ENCODE measurements at regions not wholly inside any gene's neighbourhood (a gene's known extent, or its start where the extent isn't known, plus 50 kb on each side); places are given as distances from the start of the nearest gene placed in this dataset.
"Not testable (repeated sequence)": the region's sequence is repeated elsewhere in the genome, so short reads cannot be mapped to it uniquely, and the experiment has no call there.

DNA sequence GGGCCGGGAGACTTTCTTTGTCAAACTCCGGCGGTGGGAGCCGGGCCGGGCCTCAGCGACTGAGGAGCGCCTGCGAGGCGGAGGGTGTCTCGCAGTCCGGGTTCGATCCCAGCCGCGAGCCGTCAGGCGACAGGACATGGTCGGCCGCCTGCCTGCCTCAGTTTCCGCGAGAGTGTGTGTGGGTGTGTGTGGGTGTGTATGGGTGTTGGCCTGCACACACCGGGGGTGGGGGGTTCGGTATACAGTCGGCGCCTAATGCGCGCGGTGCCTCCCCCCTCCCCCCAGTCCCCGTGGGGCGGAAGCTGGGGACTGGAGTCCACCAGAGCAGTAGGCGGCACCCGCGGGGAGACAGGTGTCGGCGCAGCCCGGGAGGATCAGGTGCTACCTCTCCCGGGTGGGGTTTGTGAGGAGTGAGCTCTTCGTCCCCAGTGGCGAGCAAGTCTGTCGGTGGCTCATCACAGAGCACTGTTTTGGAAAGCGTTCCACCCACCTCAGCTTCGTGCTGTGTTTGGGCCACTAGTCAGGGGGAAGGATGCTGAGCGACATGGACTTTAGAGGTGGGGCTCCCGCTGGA is 246.3 kb downstream of the GOLGA6L6 start:
- POLR2A ChIA-PET, result no interaction called here

DNA sequence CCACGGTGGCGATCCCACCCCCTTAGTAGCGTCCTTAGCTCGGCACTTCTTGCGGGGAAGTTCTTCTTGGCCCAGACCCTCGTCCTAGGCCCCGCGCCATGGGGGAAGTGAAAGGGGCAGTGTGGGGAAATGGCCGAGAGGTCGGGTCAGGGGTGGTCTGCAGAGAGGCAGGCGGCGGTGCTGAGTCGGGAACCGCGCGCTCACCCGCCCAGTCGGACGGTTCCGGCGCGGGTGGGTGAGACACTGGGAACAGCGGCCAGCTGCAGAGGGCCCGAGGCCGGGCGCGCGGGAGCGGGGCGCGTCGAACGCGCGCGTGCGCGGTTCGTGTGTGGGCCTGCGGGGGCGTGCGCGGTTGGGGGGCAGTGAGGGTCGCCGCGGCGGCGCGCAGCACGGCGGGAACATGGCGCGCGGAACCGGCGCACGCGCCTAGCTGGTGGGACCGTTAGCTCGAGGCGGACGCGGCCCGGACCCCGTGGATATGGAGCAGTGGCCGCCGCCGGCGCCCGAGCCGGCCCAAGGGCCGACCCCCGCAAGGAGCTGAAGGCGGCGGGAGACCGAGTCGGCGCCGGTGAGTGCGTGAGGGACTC is 246.9 kb downstream of the GOLGA6L6 start:
- Histone ChIP-seq H3K27ac (ENCODE audit: low read length in 2 of 2) (no peak overlapping the region), H3K4me2 (replicated peaks; ENCODE audit: low read depth, low read length, poor library complexity, severe bottlenecking) (no peak overlapping the region), H3K4me3 (ENCODE audit: control extremely low read depth in 1 of 5, extremely low read depth in 1 of 5, insufficient read depth in 1 of 5, low read depth in 2 of 5, low read length in 4 of 5) (no peak overlapping the region), H3K4me1 (ENCODE audit: control insufficient read depth in 2 of 2, insufficient read depth in 2 of 2, low read length in 2 of 2) (no peaks in the 10 kb centered on the region), H3K79me2 (ENCODE audit: control insufficient read depth, insufficient read depth, low read length) (no peaks in the 10 kb centered on the region), H3K36me3 (replicated peaks in 1 of 2; ENCODE audit: control extremely low read depth in 1 of 2, control insufficient read depth in 1 of 2, extremely low read depth in 1 of 2, insufficient read depth in 2 of 2, low read length in 1 of 2) (no peaks in the 10 kb centered on the region), H3K27me3 (replicated peaks in 1 of 4; ENCODE audit: control extremely low read depth in 1 of 4, control insufficient read depth in 3 of 4, insufficient read depth in 4 of 4, low read length in 3 of 4) (no peaks in the 10 kb centered on the region), H3K9ac (ENCODE audit: low read length) (no peak overlapping the region), H2AFZ (ENCODE audit: insufficient read depth, low read depth, low read length, poor library complexity, severe bottlenecking) (no peak overlapping the region), H4K20me1 (ENCODE audit: control insufficient read depth, insufficient read depth, low read length, poor library complexity, severe bottlenecking) (no peaks in the 10 kb centered on the region), H3K9me3 (ENCODE audit: control extremely low read depth in 1 of 3, control insufficient read depth in 2 of 3, insufficient read depth in 1 of 3, low read length in 2 of 3) (peaks cover 0 to 14% (median 0%) of the 10 kb centered on the region in 3 donors)
- DNase-seq, result no peak
- no peaks in the 10 kb centered on the region for H3K9me3 Mint-ChIP-seq (ENCODE audit: insufficient read depth)
- ChIA-PET CTCF (no interaction called here), POLR2A (no interaction called here)
- H3K4me3 Mint-ChIP-seq, result no peak overlapping the region
- intact Hi-C loops (cut with micrococcal nuclease), result no loop called here
- ATAC-seq (ENCODE audit: low read depth), result no peak
- H3K4me1 Mint-ChIP-seq, result no peaks in the 10 kb centered on the region
- H3K27ac Mint-ChIP-seq, result no peak overlapping the region
- no peaks in the 10 kb centered on the region for H3K27me3 Mint-ChIP-seq
- 77% methylated on average over 76 of the region's 80 CpGs for WGBS (ENCODE audit: insufficient coverage)
- no peak for TF ChIP-seq EZH2 (IDR thresholded peaks at IDR 0.05; ENCODE audit: borderline replicate concordance, insufficient read depth, low read depth, low read length, poor library complexity, severe bottlenecking)
- TF ChIP-seq, protein P1, sequence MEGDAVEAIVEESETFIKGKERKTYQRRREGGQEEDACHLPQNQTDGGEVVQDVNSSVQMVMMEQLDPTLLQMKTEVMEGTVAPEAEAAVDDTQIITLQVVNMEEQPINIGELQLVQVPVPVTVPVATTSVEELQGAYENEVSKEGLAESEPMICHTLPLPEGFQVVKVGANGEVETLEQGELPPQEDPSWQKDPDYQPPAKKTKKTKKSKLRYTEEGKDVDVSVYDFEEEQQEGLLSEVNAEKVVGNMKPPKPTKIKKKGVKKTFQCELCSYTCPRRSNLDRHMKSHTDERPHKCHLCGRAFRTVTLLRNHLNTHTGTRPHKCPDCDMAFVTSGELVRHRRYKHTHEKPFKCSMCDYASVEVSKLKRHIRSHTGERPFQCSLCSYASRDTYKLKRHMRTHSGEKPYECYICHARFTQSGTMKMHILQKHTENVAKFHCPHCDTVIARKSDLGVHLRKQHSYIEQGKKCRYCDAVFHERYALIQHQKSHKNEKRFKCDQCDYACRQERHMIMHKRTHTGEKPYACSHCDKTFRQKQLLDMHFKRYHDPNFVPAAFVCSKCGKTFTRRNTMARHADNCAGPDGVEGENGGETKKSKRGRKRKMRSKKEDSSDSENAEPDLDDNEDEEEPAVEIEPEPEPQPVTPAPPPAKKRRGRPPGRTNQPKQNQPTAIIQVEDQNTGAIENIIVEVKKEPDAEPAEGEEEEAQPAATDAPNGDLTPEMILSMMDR (IDR thresholded peaks at IDR 0.05), result no peak

More for the DNA sequence above, 246.3 kb downstream of the GOLGA6L6 start:
- no peaks in the 10 kb centered on the region for H3K27me3 ChIP-seq (replicated peaks in 1 of 4; ENCODE audit: control extremely low read depth in 1 of 4, control insufficient read depth in 3 of 4, insufficient read depth in 4 of 4, low read length in 3 of 4)
- H3K9me3 ChIP-seq (ENCODE audit: control extremely low read depth in 1 of 3, control insufficient read depth in 2 of 3, insufficient read depth in 1 of 3, low read length in 2 of 3), result peaks cover 0 to 16% (median 0%) of the 10 kb centered on the region in 3 donors
- no peaks in the 10 kb centered on the region for H3K9me3 Mint-ChIP-seq (ENCODE audit: insufficient read depth)
- ATAC-seq (ENCODE audit: low read depth) (no peak), DNase-seq (no peak)
- H3K27me3 Mint-ChIP-seq, result no peaks in the 10 kb centered on the region
- H3K27ac Mint-ChIP-seq, result no peak overlapping the region
- H3K4me3 ChIP-seq (ENCODE audit: control extremely low read depth in 1 of 5, extremely low read depth in 1 of 5, insufficient read depth in 1 of 5, low read depth in 2 of 5, low read length in 4 of 5), result no peak overlapping the region
- H3K79me2 ChIP-seq (ENCODE audit: control insufficient read depth, insufficient read depth, low read length), result no peaks in the 10 kb centered on the region
- WGBS (ENCODE audit: insufficient coverage), result 92% methylated on average over 39 of the region's 43 CpGs
- intact Hi-C loops (cut with micrococcal nuclease), result no loop called here
- H3K9ac ChIP-seq (ENCODE audit: low read length), result no peak overlapping the region
- no peak overlapping the region for H2AFZ ChIP-seq (ENCODE audit: insufficient read depth, low read depth, low read length, poor library complexity, severe bottlenecking)
- H3K4me2 ChIP-seq (replicated peaks; ENCODE audit: low read depth, low read length, poor library complexity, severe bottlenecking), result no peak overlapping the region
- H3K27ac ChIP-seq (ENCODE audit: low read length in 2 of 2), result no peak overlapping the region
- no peaks in the 10 kb centered on the region for H3K36me3 ChIP-seq (replicated peaks in 1 of 2; ENCODE audit: control extremely low read depth in 1 of 2, control insufficient read depth in 1 of 2, extremely low read depth in 1 of 2, insufficient read depth in 2 of 2, low read length in 1 of 2)
- no peak overlapping the region for H3K4me3 Mint-ChIP-seq
- no peak for TF ChIP-seq EZH2 (IDR thresholded peaks at IDR 0.05; ENCODE audit: borderline replicate concordance, insufficient read depth, low read depth, low read length, poor library complexity, severe bottlenecking)
- TF ChIP-seq, protein P1 (IDR thresholded peaks at IDR 0.05), result no peak
- CTCF ChIA-PET, result no interaction called here
- no peaks in the 10 kb centered on the region for H4K20me1 ChIP-seq (ENCODE audit: control insufficient read depth, insufficient read depth, low read length, poor library complexity, severe bottlenecking)
- no peaks in the 10 kb centered on the region for H3K4me1 Mint-ChIP-seq
- H3K4me1 ChIP-seq (ENCODE audit: control insufficient read depth in 2 of 2, insufficient read depth in 2 of 2, low read length in 2 of 2), result no peaks in the 10 kb centered on the region

DNA sequence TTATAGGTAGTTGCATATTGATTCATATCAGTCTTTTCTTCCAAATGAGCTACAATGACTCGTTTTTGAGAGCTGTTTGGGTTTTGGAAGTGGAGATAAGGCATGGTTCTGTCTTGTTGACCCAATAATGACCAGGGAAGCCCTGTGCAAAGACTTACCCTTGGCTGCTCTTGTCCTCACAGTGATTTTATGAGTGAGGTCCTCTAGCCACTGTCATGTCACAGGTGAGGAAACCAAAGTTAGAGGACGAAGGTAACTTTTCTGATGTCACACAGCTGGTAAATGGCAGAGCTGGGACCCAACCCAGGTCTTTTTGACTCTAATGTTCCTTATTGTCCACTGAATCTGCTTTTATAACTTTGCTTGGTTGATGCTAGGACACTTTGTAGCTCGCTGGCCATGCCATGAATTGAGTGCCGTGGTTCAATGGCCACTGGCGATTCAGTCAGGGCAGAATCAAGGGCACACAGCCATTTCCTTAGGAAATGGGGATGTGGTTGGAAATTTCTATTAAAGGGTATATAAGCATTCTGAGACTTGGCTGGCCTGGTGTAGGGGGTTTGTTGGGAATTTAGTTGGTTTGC is 249.1 kb downstream of the GOLGA6L6 start:
- ATAC-seq (ENCODE audit: low read depth); H3K27me3 ChIP-seq (replicated peaks in 1 of 4; ENCODE audit: control extremely low read depth in 1 of 4, control insufficient read depth in 3 of 4, insufficient read depth in 4 of 4, low read length in 3 of 4); H3K4me2 ChIP-seq (replicated peaks; ENCODE audit: low read depth, low read length, poor library complexity, severe bottlenecking); H3K9ac ChIP-seq (ENCODE audit: low read length); H2AFZ ChIP-seq (ENCODE audit: insufficient read depth, low read depth, low read length, poor library complexity, severe bottlenecking); intact Hi-C loops (cut with micrococcal nuclease); H3K4me1 ChIP-seq (ENCODE audit: control insufficient read depth in 2 of 2, insufficient read depth in 2 of 2, low read length in 2 of 2); H3K4me3 Mint-ChIP-seq; H3K4me1 Mint-ChIP-seq; H3K27ac Mint-ChIP-seq; H4K20me1 ChIP-seq (ENCODE audit: control insufficient read depth, insufficient read depth, low read length, poor library complexity, severe bottlenecking); H3K9me3 Mint-ChIP-seq (ENCODE audit: insufficient read depth); POLR2A ChIA-PET; H3K36me3 ChIP-seq (replicated peaks in 1 of 2; ENCODE audit: control extremely low read depth in 1 of 2, control insufficient read depth in 1 of 2, extremely low read depth in 1 of 2, insufficient read depth in 2 of 2, low read length in 1 of 2); H3K4me3 ChIP-seq (ENCODE audit: control extremely low read depth in 1 of 5, extremely low read depth in 1 of 5, insufficient read depth in 1 of 5, low read depth in 2 of 5, low read length in 4 of 5); H3K79me2 ChIP-seq (ENCODE audit: control insufficient read depth, insufficient read depth, low read length); CTCF ChIA-PET; H3K27me3 Mint-ChIP-seq; H3K27ac ChIP-seq (ENCODE audit: low read length in 2 of 2); DNase-seq: not testable (repeated sequence)
- H3K9me3 ChIP-seq (ENCODE audit: control extremely low read depth in 1 of 3, control insufficient read depth in 2 of 3, insufficient read depth in 1 of 3, low read length in 2 of 3), result peaks cover 0 to 21% (median 0%) of the 10 kb centered on the region in 3 donors
- WGBS (ENCODE audit: insufficient coverage), result 70% methylated on average over 5 of the region's 5 CpGs
